ENCODE measurements at regions not wholly inside any gene's neighbourhood (a gene's known extent, or its start where the extent isn't known, plus 50 kb on each side); places are given as distances from the start of the nearest gene placed in this dataset.

DNA sequence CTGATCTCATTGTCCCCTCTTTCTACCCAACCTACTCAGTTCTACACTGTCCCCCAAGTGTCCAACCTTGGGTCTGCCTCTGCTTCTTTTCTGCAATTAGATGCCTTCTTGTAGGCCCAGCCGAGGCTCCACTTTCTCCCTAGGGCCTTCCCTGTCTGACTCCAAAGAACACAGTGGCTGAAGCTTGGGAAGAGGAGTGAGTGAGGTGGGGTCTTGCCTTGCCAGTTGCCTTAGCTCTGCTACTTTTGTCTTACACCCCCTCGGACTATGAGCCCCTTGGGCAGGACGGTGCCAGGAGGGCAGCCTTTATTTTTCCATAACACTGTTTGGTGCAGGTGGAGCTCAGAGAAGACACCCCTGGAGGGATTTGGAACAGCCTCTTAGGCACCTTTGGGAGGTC lies 345.1 kb downstream of the CYP26B1 start:
- CTCF ChIA-PET (ENCODE audit: low intra/inter-chr PET ratio) = interaction anchor here (0.6 to 2.7 kb wide), 6 partner anchors 182 to 1060 kb away, joined by 3 to 13 read pairs (median 4); no protein-coding TSS in a partner anchor
- POLR2A ChIA-PET = no interaction called here

More for the DNA sequence above, 345.1 kb downstream of the CYP26B1 start:
- WGBS (ENCODE audit: insufficient coverage, low coverage, missing lambda C conversion rate) = 0% methylated on average over 3 of the region's 3 CpGs
- BruUV-seq (replicated peaks) = no TSS peak
- TF ChIP-seq HLTF (IDR thresholded peaks at IDR 0.05) = no peak
- no peak for TF ChIP-seq HMG20A (CRISPR knock-in tag; conservative IDR thresholded peaks at IDR 0.05)
- TF ChIP-seq NFRKB (IDR thresholded peaks at IDR 0.05; ENCODE audit: low read depth) = no peak
- TF ChIP-seq RBBP5 (IDR thresholded peaks at IDR 0.05; ENCODE audit: borderline replicate concordance, insufficient read depth, low read length, poor library complexity, severe bottlenecking) = no peak
- no peak for TF ChIP-seq POLR2AphosphoS5 (IDR thresholded peaks at IDR 0.05; ENCODE audit: control insufficient read depth, insufficient read depth, low read depth, low read length)
- no peak for TF ChIP-seq XRCC3 (IDR thresholded peaks at IDR 0.05)
- no peak for TF ChIP-seq THRAP3 (IDR thresholded peaks at IDR 0.05; ENCODE audit: borderline replicate concordance)
- TF ChIP-seq TARDBP (IDR thresholded peaks at IDR 0.05) = no peak
- no peak for TF ChIP-seq ZNF561 (CRISPR knock-in tag; conservative IDR thresholded peaks at IDR 0.05)
- TF ChIP-seq CSDE1 (IDR thresholded peaks at IDR 0.05) = no peak
- TF ChIP-seq, protein P1, sequence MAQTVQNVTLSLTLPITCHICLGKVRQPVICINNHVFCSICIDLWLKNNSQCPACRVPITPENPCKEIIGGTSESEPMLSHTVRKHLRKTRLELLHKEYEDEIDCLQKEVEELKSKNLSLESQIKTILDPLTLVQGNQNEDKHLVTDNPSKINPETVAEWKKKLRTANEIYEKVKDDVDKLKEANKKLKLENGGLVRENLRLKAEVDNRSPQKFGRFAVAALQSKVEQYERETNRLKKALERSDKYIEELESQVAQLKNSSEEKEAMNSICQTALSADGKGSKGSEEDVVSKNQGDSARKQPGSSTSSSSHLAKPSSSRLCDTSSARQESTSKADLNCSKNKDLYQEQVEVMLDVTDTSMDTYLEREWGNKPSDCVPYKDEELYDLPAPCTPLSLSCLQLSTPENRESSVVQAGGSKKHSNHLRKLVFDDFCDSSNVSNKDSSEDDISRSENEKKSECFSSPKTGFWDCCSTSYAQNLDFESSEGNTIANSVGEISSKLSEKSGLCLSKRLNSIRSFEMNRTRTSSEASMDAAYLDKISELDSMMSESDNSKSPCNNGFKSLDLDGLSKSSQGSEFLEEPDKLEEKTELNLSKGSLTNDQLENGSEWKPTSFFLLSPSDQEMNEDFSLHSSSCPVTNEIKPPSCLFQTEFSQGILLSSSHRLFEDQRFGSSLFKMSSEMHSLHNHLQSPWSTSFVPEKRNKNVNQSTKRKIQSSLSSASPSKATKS (CRISPR knock-in tag; IDR thresholded peaks at IDR 0.05) = no peak
- no peak for TF ChIP-seq IFI16 (CRISPR knock-in tag; IDR thresholded peaks at IDR 0.05)
- TF ChIP-seq, protein P2, sequence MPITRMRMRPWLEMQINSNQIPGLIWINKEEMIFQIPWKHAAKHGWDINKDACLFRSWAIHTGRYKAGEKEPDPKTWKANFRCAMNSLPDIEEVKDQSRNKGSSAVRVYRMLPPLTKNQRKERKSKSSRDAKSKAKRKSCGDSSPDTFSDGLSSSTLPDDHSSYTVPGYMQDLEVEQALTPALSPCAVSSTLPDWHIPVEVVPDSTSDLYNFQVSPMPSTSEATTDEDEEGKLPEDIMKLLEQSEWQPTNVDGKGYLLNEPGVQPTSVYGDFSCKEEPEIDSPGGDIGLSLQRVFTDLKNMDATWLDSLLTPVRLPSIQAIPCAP (CRISPR knock-in tag; IDR thresholded peaks at IDR 0.05; ENCODE audit: borderline replicate concordance) = no peak
- Histone ChIP-seq H4K20me1 (replicated peaks; ENCODE audit: control insufficient read depth, insufficient read depth, low read length) (0 out of 2 replicates have a peak, but pooled peaks cover 7% of the 10 kb centered on the region), H3K9ac (ENCODE audit: insufficient read depth in 1 of 2, low read depth in 2 of 2, low read length in 2 of 2) (no peak overlapping the region), H3K36me3 (ENCODE audit: control insufficient read depth, insufficient read depth, low read length) (no peaks in the 10 kb centered on the region), H2AFZ (ENCODE audit: low read depth, low read length) (no peak overlapping the region), H3K4me3 (no peak overlapping the region), H3K9me3 (replicated peaks; ENCODE audit: control insufficient read depth, insufficient read depth, low read depth, low read length) (no peaks in the 10 kb centered on the region), H3K9me1 (ENCODE audit: control insufficient read depth, insufficient read depth, low read length) (no peaks in the 10 kb centered on the region), H3K27ac (ENCODE audit: extremely low read depth, low read depth, low read length) (no peak overlapping the region), H3K79me2 (ENCODE audit: control insufficient read depth, insufficient read depth, low read length) (no peaks in the 10 kb centered on the region), H3K4me2 (ENCODE audit: insufficient read depth, low read length) (no peak overlapping the region), H3K27me3 (ENCODE audit: control insufficient read depth in 2 of 2, insufficient read depth in 2 of 2, low read length in 2 of 2) (peaks cover 0 to 6% of the 10 kb centered on the region in 2 experiments; a peak in 2 of 5 replicates), H3K4me1 (replicated peaks in 1 of 2; ENCODE audit: control insufficient read depth in 2 of 2, insufficient read depth in 2 of 2, low read length in 2 of 2) (no peaks in the 10 kb centered on the region)
- intact Hi-C loops (cut with micrococcal nuclease) (loop anchor here (1.0 kb wide), 1 partner anchor 348 kb away; no protein-coding TSS in a partner anchor), in situ Hi-C loops (cut with MboI) (loop anchor here (10.0 kb wide), 2 partner anchors 352 to 782 kb away; no protein-coding TSS in a partner anchor)
- ATAC-seq = no peak
- no peak for FAIRE-seq
- no peak for DNase-seq (ENCODE audit: extremely low read depth in 1 of 4, low spot score in 3 of 4)

Data from K562 (cell line).